ENCODE measurements at regions not wholly inside any gene's neighbourhood (a gene's known extent, or its start where the extent isn't known, plus 50 kb on each side); places are given as distances from the start of the nearest gene placed in this dataset.

GRCh38 chr16:73347500-73348375 lies 299.8 kb upstream of the ZFHX3 start:
- Mint-ChIP-seq H3K27me3 (no peaks in the 10 kb centered on the region), H3K4me3 (no peak overlapping the region), H3K36me3 (ENCODE audit: low read depth) (no peaks in the 10 kb centered on the region), H3K4me1 (no peaks in the 10 kb centered on the region), H3K9me3 (no peaks in the 10 kb centered on the region), H3K27ac (no peak overlapping the region)
- CTCF ChIA-PET: no interaction called here
- POLR2A ChIA-PET: no interaction called here
- no peak for DNase-seq

GRCh38 chr16:73339821-73340220 lies 291.9 kb upstream of the ZFHX3 start:
- Mint-ChIP-seq H3K4me3 (no peak overlapping the region), H3K36me3 (ENCODE audit: low read depth) (no peaks in the 10 kb centered on the region), H3K27ac (no peak overlapping the region), H3K4me1 (no peaks in the 10 kb centered on the region), H3K27me3 (no peaks in the 10 kb centered on the region), H3K9me3 (no peaks in the 10 kb centered on the region)
- ChIA-PET CTCF (no interaction called here), POLR2A (no interaction called here)
- DNase-seq: no peak

GRCh38 chr16:73337373-73338296 lies 289.7 kb upstream of the ZFHX3 start:
- Mint-ChIP-seq H3K27me3 (no peaks in the 10 kb centered on the region), H3K36me3 (ENCODE audit: low read depth) (no peaks in the 10 kb centered on the region), H3K4me3 (no peak overlapping the region), H3K4me1 (no peaks in the 10 kb centered on the region), H3K9me3 (no peaks in the 10 kb centered on the region), H3K27ac (no peak overlapping the region)
- ChIA-PET POLR2A (no interaction called here), CTCF (no interaction called here)
- no peak for DNase-seq

DNA sequence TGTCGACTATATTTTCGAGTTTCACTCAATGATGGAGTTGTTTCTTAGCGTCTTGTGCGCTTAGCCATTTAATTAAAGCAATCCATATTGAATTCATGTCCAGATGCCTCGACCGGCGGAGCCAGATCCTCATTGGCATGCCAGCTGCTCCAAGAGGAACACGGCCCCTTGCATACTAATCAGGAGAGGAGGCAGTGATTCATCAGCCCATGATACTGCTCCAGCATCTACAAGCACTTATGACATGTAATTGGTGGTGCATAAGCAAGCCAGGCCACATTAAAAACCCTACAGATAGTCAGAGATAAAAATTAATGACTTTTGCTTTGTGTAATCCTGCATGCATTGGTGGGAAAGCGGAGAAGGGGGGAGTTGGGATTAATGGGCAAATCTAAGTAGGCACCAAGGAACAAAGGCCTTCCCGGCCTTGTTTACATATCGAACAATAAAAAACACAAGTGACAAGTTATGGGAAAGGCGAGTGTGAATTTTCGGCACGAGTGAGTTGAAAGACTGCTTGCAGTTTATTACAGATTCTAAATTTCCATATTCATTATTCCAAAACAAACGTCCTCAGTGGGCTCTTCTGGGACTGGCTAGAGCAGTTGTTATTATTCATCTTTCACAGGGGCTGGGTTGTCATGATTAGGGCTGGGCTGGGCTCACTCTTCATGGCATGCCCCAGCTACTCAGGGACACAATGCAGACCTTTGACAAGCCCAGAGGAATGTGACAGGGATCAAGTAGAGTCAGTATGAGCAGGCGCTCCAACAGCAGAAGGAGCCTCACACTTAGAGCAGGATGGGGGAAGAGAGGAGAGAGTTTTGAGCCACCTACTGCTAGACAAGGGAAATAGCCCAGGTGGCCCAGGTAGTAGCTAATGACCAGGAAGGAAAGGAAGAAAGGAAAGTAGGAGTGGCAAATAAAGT lies 281.7 kb upstream of the ZFHX3 start:
- Mint-ChIP-seq H3K27me3 (no peaks in the 10 kb centered on the region), H3K4me3 (no peak overlapping the region), H3K9me3 (peaks cover under 1% of the 10 kb centered on the region), H3K27ac (no peak overlapping the region), H3K36me3 (ENCODE audit: low read depth) (no peaks in the 10 kb centered on the region), H3K4me1 (no peaks in the 10 kb centered on the region)
- no peak for DNase-seq
- POLR2A ChIA-PET: no interaction called here
- CTCF ChIA-PET: no interaction called here

DNA sequence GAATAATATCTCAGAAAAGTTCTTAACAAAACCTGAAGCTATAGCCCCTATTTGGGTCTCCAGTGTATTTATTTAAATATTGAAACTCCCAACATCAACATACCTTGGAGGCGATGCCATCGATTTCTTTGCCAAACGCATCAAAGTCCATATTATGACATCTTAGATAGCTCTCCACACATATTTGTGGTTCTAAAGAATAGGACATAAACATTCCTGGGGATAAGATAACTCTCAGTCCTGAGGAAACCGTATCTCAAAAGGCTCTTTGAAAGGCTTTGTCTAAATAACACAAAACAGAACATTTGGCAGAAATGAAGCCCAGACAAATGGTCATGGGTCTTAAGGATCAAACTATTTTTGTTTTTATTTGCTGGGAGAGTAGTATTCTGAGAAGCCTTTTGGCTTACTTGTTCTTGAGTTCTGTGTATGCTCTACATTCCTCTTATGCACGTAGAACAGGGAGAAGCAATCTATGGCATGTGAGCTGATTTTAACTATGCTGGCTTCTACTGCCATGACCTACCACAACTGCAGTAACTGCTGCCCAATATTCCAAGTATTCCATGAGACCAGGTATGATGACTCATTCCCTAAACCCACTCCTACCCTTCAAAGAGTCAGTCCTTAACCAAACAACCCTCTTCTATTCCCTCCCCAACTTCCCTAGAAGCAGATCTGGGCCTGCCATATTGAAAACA lies 279.0 kb upstream of the ZFHX3 start:
- POLR2A ChIA-PET: no interaction called here
- Mint-ChIP-seq H3K36me3 (ENCODE audit: low read depth) (no peaks in the 10 kb centered on the region), H3K27ac (no peak overlapping the region), H3K4me3 (no peak overlapping the region), H3K27me3 (no peaks in the 10 kb centered on the region), H3K4me1 (no peaks in the 10 kb centered on the region), H3K9me3 (peaks cover 6% of the 10 kb centered on the region)
- no peak for DNase-seq
- CTCF ChIA-PET: no interaction called here

DNA sequence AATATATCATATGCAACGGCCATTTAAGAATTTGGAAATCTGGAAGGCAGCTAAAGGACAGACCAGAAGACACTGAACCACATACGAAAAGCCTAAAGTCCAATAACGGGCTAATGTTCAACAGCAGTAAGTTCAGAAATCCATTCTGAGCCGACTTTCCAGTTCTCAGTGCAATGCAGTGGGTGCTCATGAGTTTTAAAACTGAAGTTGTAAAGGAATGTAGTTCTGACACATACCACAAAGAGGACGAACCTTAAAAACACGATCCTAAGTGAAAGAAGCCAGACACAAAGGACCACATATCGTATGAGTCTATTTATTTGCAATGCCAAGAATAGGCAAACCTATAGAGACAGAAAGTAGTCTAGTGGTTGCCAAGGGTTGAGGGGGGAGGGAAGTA lies 278.3 kb upstream of the ZFHX3 start:
- Mint-ChIP-seq H3K9me3 (peaks cover 6% of the 10 kb centered on the region), H3K27ac (no peak overlapping the region), H3K27me3 (no peaks in the 10 kb centered on the region), H3K4me1 (no peaks in the 10 kb centered on the region), H3K36me3 (ENCODE audit: low read depth) (no peaks in the 10 kb centered on the region), H3K4me3 (no peak overlapping the region)
- CTCF ChIA-PET: no interaction called here
- DNase-seq: no peak
- POLR2A ChIA-PET: no interaction called here

GRCh38 chr16:73323880-73324279 lies 276.0 kb upstream of the ZFHX3 start:
- no peaks in the 10 kb centered on the region for H3K4me1 Mint-ChIP-seq
- DNase-seq: no peak

GRCh38 chr16:73322856-73323255 lies 274.9 kb upstream of the ZFHX3 start:
- H3K27ac Mint-ChIP-seq: no peak overlapping the region
- H3K36me3 Mint-ChIP-seq (ENCODE audit: low read depth): no peaks in the 10 kb centered on the region
- H3K4me3 Mint-ChIP-seq: no peak overlapping the region
- POLR2A ChIA-PET: no interaction called here
- no peak for DNase-seq
- peaks cover 15% of the 10 kb centered on the region for H3K9me3 Mint-ChIP-seq
- H3K4me1 Mint-ChIP-seq: no peaks in the 10 kb centered on the region
- no peaks in the 10 kb centered on the region for H3K27me3 Mint-ChIP-seq
- CTCF ChIA-PET: no interaction called here

More at GRCh38 chr16:73323880-73324279, 276.0 kb upstream of the ZFHX3 start:
- Mint-ChIP-seq H3K27ac (no peak overlapping the region), H3K36me3 (ENCODE audit: low read depth) (no peaks in the 10 kb centered on the region), H3K27me3 (no peaks in the 10 kb centered on the region), H3K9me3 (peaks cover 9% of the 10 kb centered on the region), H3K4me3 (no peak overlapping the region)
- CTCF ChIA-PET: no interaction called here
- POLR2A ChIA-PET: no interaction called here

DNA sequence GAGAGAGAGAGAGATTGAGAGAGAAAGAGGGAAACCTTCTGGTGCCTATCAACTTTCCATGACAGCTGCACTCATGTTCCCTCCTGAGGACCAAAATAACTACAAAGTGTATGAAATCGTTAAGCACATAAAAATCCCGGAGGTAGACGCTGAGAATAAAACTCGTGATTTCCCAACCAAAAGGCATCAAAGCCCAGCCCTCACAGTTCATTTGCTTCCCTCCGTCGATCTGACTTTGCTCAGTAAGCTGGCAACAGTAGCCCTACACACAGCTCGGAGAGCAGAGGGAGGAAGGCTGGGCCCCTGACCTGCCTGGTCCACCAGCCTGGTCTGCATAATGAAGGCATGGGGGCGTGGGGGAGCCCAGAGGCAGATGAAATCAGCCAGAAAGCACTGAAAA lies 273.9 kb upstream of the ZFHX3 start:
- ChIA-PET POLR2A (no interaction called here), CTCF (interaction anchor here (0.5 kb wide), 1 partner anchor 897 kb away, joined by 4 read pairs; no protein-coding TSS in a partner anchor)
- no peaks in the 10 kb centered on the region for H3K4me1 Mint-ChIP-seq
- H3K36me3 Mint-ChIP-seq (ENCODE audit: low read depth): no peaks in the 10 kb centered on the region
- no peak for DNase-seq
- H3K4me3 Mint-ChIP-seq: no peak overlapping the region
- no peak overlapping the region for H3K27ac Mint-ChIP-seq
- H3K9me3 Mint-ChIP-seq: peaks cover 21% of the 10 kb centered on the region
- no peaks in the 10 kb centered on the region for H3K27me3 Mint-ChIP-seq

DNA sequence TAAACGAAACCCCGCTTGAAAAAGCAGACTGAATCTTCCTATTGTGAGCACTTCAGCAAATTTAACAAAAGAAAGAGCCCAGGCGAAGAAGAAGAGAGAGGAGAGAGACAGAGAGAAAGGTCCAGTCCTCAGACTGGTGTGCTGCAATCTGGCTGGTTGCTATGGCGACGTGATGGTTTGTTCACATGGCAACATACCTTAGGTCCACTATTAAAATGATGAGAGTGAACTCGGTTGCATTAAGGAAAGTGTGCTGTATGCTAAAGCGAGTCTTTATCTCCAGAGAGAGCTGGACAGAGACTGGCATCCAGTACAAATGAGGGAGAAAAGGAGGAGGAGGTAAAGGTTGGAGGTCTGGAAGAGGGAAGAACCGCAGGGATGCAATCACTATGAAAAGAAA lies 271.8 kb upstream of the ZFHX3 start:
- POLR2A ChIA-PET: no interaction called here
- DNase-seq: no peak
- Mint-ChIP-seq H3K27me3 (no peaks in the 10 kb centered on the region), H3K9me3 (peaks cover 26% of the 10 kb centered on the region), H3K27ac (no peak overlapping the region), H3K4me3 (no peak overlapping the region), H3K36me3 (ENCODE audit: low read depth) (no peaks in the 10 kb centered on the region), H3K4me1 (no peaks in the 10 kb centered on the region)
- CTCF ChIA-PET: no interaction called here

DNA sequence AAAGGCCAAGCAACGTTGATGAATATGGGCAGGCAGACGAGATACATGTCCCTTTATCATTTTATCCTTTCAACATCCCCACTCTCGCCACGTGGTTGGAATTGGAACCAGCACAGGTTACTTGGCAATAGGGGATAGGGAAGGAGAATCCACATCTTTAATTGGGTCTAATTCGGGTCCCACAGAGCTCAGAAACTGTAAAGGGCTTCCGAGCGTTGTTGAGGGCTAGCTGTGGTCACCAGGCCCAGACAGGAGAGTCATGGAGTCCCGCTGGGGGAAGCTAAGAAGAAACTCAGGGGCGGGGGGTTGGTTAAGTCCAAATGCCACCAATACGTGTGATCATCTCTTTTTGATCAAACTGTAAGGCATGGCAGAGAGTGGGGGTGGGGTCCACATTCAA lies 271.3 kb upstream of the ZFHX3 start:
- CTCF ChIA-PET: no interaction called here

GRCh38 chr16:73317321-73317857 lies 269.5 kb upstream of the ZFHX3 start:
- Mint-ChIP-seq H3K4me3 (no peak overlapping the region), H3K9me3 (peaks cover 20% of the 10 kb centered on the region), H3K27ac (no peak overlapping the region), H3K4me1 (no peaks in the 10 kb centered on the region), H3K27me3 (no peaks in the 10 kb centered on the region), H3K36me3 (ENCODE audit: low read depth) (no peaks in the 10 kb centered on the region)
- DNase-seq: no peak
- POLR2A ChIA-PET: no interaction called here
- CTCF ChIA-PET: no interaction called here

More for the DNA sequence above, 271.3 kb upstream of the ZFHX3 start:
- DNase-seq: no peak
- POLR2A ChIA-PET: no interaction called here
- H3K27ac Mint-ChIP-seq: no peak overlapping the region
- H3K4me1 Mint-ChIP-seq: no peaks in the 10 kb centered on the region
- H3K27me3 Mint-ChIP-seq: no peaks in the 10 kb centered on the region
- no peak overlapping the region for H3K4me3 Mint-ChIP-seq
- no peaks in the 10 kb centered on the region for H3K36me3 Mint-ChIP-seq (ENCODE audit: low read depth)
- H3K9me3 Mint-ChIP-seq: peaks cover 22% of the 10 kb centered on the region

Data from activated CD4-positive, alpha-beta memory T cell treated with anti-CD3 and anti-CD28 coated beads, Interleukin-2, amount 10 ng/mL, durations not matched to agents 7 days and 5 days (primary cell).